ENCODE measurements at regions not wholly inside any gene's neighbourhood (a gene's known extent, or its start where the extent isn't known, plus 50 kb on each side); places are given as distances from the start of the nearest gene placed in this dataset.
A peak's percentile ranks its signal among the peaks of the same experiment; 100 is the strongest.

GRCh38 chr20:20824924-20825584 lies 112.6 kb upstream of the RALGAPA2 start:
- peak; percentile 47 for DNase-seq (ENCODE audit: low spot score)

GRCh38 chr20:20823476-20823881 lies 111.0 kb upstream of the RALGAPA2 start:
- DNase-seq (ENCODE audit: low spot score), result no peak

GRCh38 chr20:20821484-20822260 lies 109.2 kb upstream of the RALGAPA2 start:
- DNase-seq (ENCODE audit: low spot score), result no peak

GRCh38 chr20:20820785-20821483 lies 108.5 kb upstream of the RALGAPA2 start:
- no peak for DNase-seq (ENCODE audit: low spot score)

- no peak for DNase-seq (ENCODE audit: low spot score)
Observed at GRCh38 chr20:20820104-20820503, 107.7 kb upstream of the RALGAPA2 start.

- no peak for DNase-seq (ENCODE audit: low spot score)
Observed at GRCh38 chr20:20816969-20817755, 104.7 kb upstream of the RALGAPA2 start.

GRCh38 chr20:20815711-20816455 lies 103.4 kb upstream of the RALGAPA2 start:
- no peak for DNase-seq (ENCODE audit: low spot score)

- DNase-seq (ENCODE audit: low spot score), result no peak
Observed at GRCh38 chr20:20814685-20815084, 102.2 kb upstream of the RALGAPA2 start.

GRCh38 chr20:20812136-20812535 lies 99.7 kb upstream of the RALGAPA2 start:
- no peak for DNase-seq (ENCODE audit: low spot score)

GRCh38 chr20:20808016-20808415 lies 95.6 kb upstream of the RALGAPA2 start:
- no peak for DNase-seq (ENCODE audit: low spot score)

GRCh38 chr20:20806121-20807095 lies 94.0 kb upstream of the RALGAPA2 start:
- no peak for DNase-seq (ENCODE audit: low spot score)

GRCh38 chr20:20803011-20803410 lies 90.6 kb upstream of the RALGAPA2 start:
- DNase-seq (ENCODE audit: low spot score), result no peak

- no peak for DNase-seq (ENCODE audit: low spot score)
Observed at GRCh38 chr20:20802328-20802727, 89.9 kb upstream of the RALGAPA2 start.

GRCh38 chr20:20799716-20800312 lies 87.4 kb upstream of the RALGAPA2 start:
- no peak for DNase-seq (ENCODE audit: low spot score)

GRCh38 chr20:20797521-20798310 lies 85.3 kb upstream of the RALGAPA2 start:
- DNase-seq (ENCODE audit: low spot score), result no peak

GRCh38 chr20:20796766-20797440 lies 84.5 kb upstream of the RALGAPA2 start:
- DNase-seq (ENCODE audit: low spot score), result no peak

GRCh38 chr20:20795721-20796120 lies 83.3 kb upstream of the RALGAPA2 start:
- no peak for DNase-seq (ENCODE audit: low spot score)

GRCh38 chr20:20795119-20795518 lies 82.7 kb upstream of the RALGAPA2 start:
- no peak for DNase-seq (ENCODE audit: low spot score)

Measured in hematopoietic multipotent progenitor cell treated with erythropoietin and hydrocortisone succinate and interleukin-3 and kit ligand, for 17 days (in vitro differentiated cells).